A673 (cell line): ENCODE measurements at regions not wholly inside any gene's neighbourhood (a gene's known extent, or its start where the extent isn't known, plus 50 kb on each side); places are given as distances from the start of the nearest gene placed in this dataset.

Experiments
- BruUV-seq: library from RNA; stranded (reverse); fragments of 400-500 nt; replicated peaks from 2 replicates; lab custom pipeline; 2021; lab: Mats Ljungman, UMichigan
- CTCF ChIA-PET: fragments of 300-600 bp; sonication (Branson Sonifier 250); formaldehyde crosslinking; loops from one replicate; lab custom pipeline; 2022; ENCODE audit warnings: antibody characterized with exemption; lab: Charles Lee
- POLR2A ChIA-PET: fragments of 300-600 bp; sonication (Branson Sonifier 250); formaldehyde crosslinking; loops from one replicate; lab custom pipeline; 2022; ENCODE audit warnings: antibody characterized with exemption; ENCODE audit not compliant: low non-redundant PET; lab: Charles Lee
- DNase-seq: peaks from one replicate; pipeline ENCODE4 v3.0.0-alpha.2; 2015; ENCODE audit warnings: low spot score
- H3K27ac ChIP-seq: fragments of 200-600 bp; sonication (generic); 2 replicates; pipeline ENCODE4 v1.5.1; 2016; ENCODE audit warnings: mixed run types, low read depth, mild to moderate bottlenecking, mixed read lengths, antibody characterized with exemption, low read length; ENCODE audit not compliant: poor library complexity, severe bottlenecking
- H3K27me3 ChIP-seq: fragments of 200-600 bp; sonication (generic); replicated peaks from 2 replicates; pipeline ENCODE4 v1.6.1; 2017; ENCODE audit warnings: mixed run types, low read depth, mild to moderate bottlenecking, mixed read lengths, antibody characterized with exemption, low read length; ENCODE audit not compliant: insufficient read depth, poor library complexity
- H3K36me3 ChIP-seq: fragments of 200-600 bp; sonication (generic); 2 replicates; pipeline ENCODE4 v1.6.1; 2016; ENCODE audit warnings: mixed run types, mild to moderate bottlenecking, mixed read lengths, antibody characterized with exemption, low read length; ENCODE audit not compliant: insufficient read depth, poor library complexity, severe bottlenecking
- H3K4me1 ChIP-seq: fragments of 200-600 bp; sonication (generic); 2 replicates; pipeline ENCODE4 v1.6.1; 2017; ENCODE audit warnings: mixed run types, mild to moderate bottlenecking, mixed read lengths, antibody characterized with exemption, low read length; ENCODE audit not compliant: insufficient read depth, poor library complexity, severe bottlenecking
- H3K4me3 ChIP-seq: fragments of 200-600 bp; sonication (generic); 2 replicates; pipeline ENCODE4 v1.5.1; 2016; ENCODE audit warnings: low read depth, mixed run types, mild to moderate bottlenecking, mixed read lengths, low read length; ENCODE audit not compliant: poor library complexity, severe bottlenecking
- H3K9me3 ChIP-seq: fragments of 200-600 bp; sonication (generic); 2 replicates; pipeline ENCODE4 v1.6.1; 2016; ENCODE audit warnings: mixed run types, low read depth, mild to moderate bottlenecking, mixed read lengths, antibody characterized with exemption, low read length; ENCODE audit not compliant: poor library complexity, severe bottlenecking
- EZH2 ChIP-seq: fragments of 200-600 bp; sonication (generic); IDR thresholded peaks from 2 replicates; pipeline ENCODE4 v1.6.1; 2017; ENCODE audit warnings: borderline replicate concordance, low read depth, mild to moderate bottlenecking, mixed read lengths, antibody characterized with exemption, low read length; ENCODE audit not compliant: poor library complexity, severe bottlenecking
- intact Hi-C: fragments of 100-400 bp; cut with micrococcal nuclease; formaldehyde crosslinking; loops from one replicate; pipeline ENCODE4 v1.10.0; 2022; ENCODE audit not compliant: unreplicated experiment
- TF ChIP-seq, protein P1 (sequence below): fragments of 300-800, 200-600 bp; sonication (generic); conservative IDR thresholded peaks from 2 replicates; pipeline ENCODE4 v1.5.1; 2017; ENCODE audit warnings: low read depth, mild to moderate bottlenecking, antibody characterized with exemption, low read length, moderate library complexity, mixed read lengths

DNA sequence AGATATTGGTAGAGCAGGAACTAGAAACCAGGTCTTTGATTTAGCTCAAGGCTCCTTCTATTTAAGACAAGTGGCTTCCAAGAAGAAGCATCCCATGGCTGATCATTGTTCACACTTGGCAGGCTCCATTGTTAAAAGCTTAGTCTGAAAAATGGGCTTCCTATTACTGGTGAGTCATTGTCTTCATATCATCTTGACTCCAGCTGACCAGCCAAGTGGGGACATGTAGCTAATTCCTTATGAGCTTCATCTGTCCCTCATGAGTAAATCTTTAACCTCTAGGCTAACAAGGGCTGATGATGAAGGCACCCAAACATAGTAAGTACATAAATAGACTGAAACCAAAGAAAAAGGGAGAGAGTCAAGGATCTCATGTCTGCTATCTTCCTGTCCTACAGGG lies 530.3 kb upstream of the KLF4 start:
- ChIA-PET POLR2A (no interaction called here), CTCF (no interaction called here)
- DNase-seq, result no peak
- Histone ChIP-seq H3K9me3 (peaks cover 12% of the 10 kb centered on the region), H3K4me1 (no peaks in the 10 kb centered on the region), H3K4me3 (no peak overlapping the region), H3K36me3 (no peaks in the 10 kb centered on the region), H3K27ac (no peak overlapping the region), H3K27me3 (no peaks in the 10 kb centered on the region)
- intact Hi-C loops, result no loop called here
- TF ChIP-seq EZH2, result no peak
- TF ChIP-seq, protein P1, sequence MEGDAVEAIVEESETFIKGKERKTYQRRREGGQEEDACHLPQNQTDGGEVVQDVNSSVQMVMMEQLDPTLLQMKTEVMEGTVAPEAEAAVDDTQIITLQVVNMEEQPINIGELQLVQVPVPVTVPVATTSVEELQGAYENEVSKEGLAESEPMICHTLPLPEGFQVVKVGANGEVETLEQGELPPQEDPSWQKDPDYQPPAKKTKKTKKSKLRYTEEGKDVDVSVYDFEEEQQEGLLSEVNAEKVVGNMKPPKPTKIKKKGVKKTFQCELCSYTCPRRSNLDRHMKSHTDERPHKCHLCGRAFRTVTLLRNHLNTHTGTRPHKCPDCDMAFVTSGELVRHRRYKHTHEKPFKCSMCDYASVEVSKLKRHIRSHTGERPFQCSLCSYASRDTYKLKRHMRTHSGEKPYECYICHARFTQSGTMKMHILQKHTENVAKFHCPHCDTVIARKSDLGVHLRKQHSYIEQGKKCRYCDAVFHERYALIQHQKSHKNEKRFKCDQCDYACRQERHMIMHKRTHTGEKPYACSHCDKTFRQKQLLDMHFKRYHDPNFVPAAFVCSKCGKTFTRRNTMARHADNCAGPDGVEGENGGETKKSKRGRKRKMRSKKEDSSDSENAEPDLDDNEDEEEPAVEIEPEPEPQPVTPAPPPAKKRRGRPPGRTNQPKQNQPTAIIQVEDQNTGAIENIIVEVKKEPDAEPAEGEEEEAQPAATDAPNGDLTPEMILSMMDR, result no peak
- BruUV-seq, result no TSS peak

DNA sequence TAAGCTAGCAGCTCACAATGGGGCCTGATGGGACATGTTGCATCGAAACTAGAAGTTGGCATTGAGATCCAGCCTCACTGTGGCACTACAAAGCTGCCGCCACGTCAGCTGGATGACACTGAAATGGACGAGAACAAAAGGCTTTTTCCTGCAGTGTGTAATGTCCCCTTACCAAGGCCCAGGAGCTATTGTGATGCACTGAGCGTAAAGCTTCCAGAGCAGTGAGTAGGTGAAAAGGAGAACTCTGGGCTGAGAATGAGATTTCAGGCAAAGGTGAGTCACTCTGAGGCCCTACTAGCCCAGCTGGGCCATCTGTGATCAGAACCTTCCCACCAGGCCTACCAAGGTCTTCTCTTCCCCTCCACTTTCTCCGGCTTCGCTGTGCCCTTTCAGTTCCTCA lies 528.1 kb upstream of the KLF4 start:
- BruUV-seq, result no TSS peak
- ChIA-PET CTCF (no interaction called here), POLR2A (interaction anchor here (0.6 kb wide), 1 partner anchor 10 kb away, joined by 3 read pairs; no protein-coding TSS in a partner anchor)
- Histone ChIP-seq H3K9me3 (peaks cover 12% of the 10 kb centered on the region), H3K27me3 (no peaks in the 10 kb centered on the region), H3K4me3 (no peak overlapping the region), H3K36me3 (no peaks in the 10 kb centered on the region), H3K4me1 (no peaks in the 10 kb centered on the region), H3K27ac (no peak overlapping the region)
- TF ChIP-seq, protein P1, result no peak
- no peak for TF ChIP-seq EZH2
- intact Hi-C loops, result no loop called here
- DNase-seq, result no peak

DNA sequence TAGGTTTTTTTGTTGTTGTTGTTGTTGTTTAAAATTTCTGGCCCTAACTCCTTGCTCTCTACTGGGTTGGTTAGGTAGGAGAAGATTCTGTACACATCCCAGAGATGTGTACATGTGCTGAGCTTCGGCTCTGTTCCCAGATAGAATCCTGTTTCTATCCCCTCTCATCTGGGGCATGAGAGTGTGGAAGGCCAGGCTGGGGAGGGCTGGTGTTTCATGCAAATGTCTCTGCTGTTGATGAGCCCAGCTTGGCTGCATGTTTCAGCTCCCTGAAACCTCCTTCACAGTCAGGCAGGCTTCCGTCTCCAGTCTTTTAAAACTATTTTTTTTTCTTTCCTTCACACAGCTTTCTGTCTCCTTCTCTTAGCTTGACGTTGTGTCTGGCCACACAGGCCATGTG lies 526.9 kb upstream of the KLF4 start:
- DNase-seq, result no peak
- H3K9me3 ChIP-seq, result peaks cover 6% of the 10 kb centered on the region
- TF ChIP-seq EZH2, result no peak
- TF ChIP-seq, protein P1, result no peak
- H3K27me3 ChIP-seq, result no peaks in the 10 kb centered on the region
- H3K4me3 ChIP-seq, result no peak overlapping the region
- no peaks in the 10 kb centered on the region for H3K4me1 ChIP-seq
- CTCF ChIA-PET, result no interaction called here
- intact Hi-C loops, result no loop called here
- no peaks in the 10 kb centered on the region for H3K36me3 ChIP-seq
- no TSS peak for BruUV-seq
- POLR2A ChIA-PET, result no interaction called here
- no peak overlapping the region for H3K27ac ChIP-seq
